Breast epithelium (tissue), 3 donors: ENCODE measurements at regions not wholly inside any gene's neighbourhood (a gene's known extent, or its start where the extent isn't known, plus 50 kb on each side); places are given as distances from the start of the nearest gene placed in this dataset.

ENCODE experiments used
- POLR2AphosphoS5 ChIP-seq, 3 donors: sonication (generic); formaldehyde crosslinking; IDR thresholded peaks; one replicate each; pipeline ENCODE4 v1.6.1; 2017; ENCODE audit warnings: antibody characterized with exemption in 3 of 3
- TF ChIP-seq, protein P1 (sequence below), 3 donors: fragments of 450-650 bp; IDR thresholded peaks; one replicate each; pipeline ENCODE4 v1.5.1; 2016 to 2017; ENCODE audit warnings: antibody characterized with exemption in 3 of 3, mild to moderate bottlenecking in 3 of 3, moderate library complexity in 3 of 3

DNA sequence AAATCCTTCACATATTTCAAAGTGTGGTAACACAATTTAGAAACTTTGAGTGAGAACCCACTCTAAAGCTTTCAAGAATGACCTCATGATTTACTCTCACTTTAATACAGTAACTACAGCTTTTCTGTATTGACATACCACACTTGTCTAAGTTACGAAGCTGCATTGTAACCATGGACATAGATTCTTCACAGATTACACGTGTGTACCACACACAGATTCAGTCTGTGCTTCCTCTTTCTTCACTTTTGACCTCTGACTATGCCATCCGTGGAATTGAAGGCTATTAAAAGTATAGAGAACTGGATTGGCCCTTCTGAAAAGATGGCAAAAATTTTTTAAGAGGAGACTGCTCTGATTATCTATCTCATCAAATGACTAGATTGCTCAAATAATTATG, 172.7 kb downstream of the TANC2 start:
- TF ChIP-seq, protein P1, sequence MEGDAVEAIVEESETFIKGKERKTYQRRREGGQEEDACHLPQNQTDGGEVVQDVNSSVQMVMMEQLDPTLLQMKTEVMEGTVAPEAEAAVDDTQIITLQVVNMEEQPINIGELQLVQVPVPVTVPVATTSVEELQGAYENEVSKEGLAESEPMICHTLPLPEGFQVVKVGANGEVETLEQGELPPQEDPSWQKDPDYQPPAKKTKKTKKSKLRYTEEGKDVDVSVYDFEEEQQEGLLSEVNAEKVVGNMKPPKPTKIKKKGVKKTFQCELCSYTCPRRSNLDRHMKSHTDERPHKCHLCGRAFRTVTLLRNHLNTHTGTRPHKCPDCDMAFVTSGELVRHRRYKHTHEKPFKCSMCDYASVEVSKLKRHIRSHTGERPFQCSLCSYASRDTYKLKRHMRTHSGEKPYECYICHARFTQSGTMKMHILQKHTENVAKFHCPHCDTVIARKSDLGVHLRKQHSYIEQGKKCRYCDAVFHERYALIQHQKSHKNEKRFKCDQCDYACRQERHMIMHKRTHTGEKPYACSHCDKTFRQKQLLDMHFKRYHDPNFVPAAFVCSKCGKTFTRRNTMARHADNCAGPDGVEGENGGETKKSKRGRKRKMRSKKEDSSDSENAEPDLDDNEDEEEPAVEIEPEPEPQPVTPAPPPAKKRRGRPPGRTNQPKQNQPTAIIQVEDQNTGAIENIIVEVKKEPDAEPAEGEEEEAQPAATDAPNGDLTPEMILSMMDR (IDR thresholded peaks at IDR 0.05): no peak
- no peak for TF ChIP-seq POLR2AphosphoS5 (IDR thresholded peaks at IDR 0.05)
